RPMI8226 (cell line): ENCODE measurements at regions not wholly inside any gene's neighbourhood (a gene's known extent, or its start where the extent isn't known, plus 50 kb on each side); places are given as distances from the start of the nearest gene placed in this dataset.
"Not testable (repeated sequence)": the region's sequence is repeated elsewhere in the genome, so short reads cannot be mapped to it uniquely, and the experiment has no call there.

ENCODE experiments used
- DNase-seq: peaks from one replicate; pipeline ENCODE4 v3.0.0-alpha.2; 2015

- DNase-seq, result no peak
Observed at GRCh38 chr6:142637624-142638351, 307.2 kb downstream of the HIVEP2 start.

DNA sequence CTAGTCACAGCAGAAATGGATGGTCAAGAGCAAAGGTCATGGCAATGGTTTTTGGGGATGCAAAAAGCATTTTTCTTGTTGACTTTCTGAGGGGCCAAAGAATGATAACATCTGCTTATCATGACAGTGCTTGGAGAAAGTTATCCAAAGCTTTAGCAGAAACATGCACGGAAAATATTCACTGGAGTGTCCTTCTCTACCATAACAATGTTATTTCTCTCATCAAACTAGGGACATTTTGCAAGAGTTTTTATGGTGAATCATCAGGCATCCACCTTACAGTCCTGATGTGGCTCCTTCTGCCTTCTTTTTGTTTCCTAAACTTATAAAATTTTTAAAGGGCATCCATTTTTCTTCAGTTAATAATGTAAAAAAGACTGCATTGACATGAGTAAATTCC is 302.3 kb downstream of the HIVEP2 start:
- DNase-seq, result no peak

GRCh38 chr6:142644866-142645265 is 300.1 kb downstream of the HIVEP2 start:
- DNase-seq, result no peak

DNA sequence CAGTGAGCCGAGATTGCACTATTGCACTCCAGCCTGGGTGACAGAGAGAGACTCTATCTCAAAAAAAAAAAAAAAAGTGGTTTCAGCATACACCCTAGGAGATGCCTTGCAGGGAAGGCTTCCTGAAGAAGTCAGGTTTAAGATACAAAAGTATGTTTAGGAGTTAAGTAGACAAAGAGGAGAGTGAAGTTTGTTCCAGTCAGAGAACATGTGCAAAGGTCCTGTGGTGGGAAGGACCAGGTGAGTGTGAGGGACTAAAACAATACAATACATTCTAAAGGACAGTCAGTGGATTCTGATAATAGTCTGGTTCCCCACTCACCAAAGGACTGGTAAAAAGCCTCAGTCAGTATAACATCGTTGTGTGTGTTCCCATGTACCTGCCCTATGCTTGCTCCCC is 299.3 kb downstream of the HIVEP2 start:
- DNase-seq, result no peak

DNA sequence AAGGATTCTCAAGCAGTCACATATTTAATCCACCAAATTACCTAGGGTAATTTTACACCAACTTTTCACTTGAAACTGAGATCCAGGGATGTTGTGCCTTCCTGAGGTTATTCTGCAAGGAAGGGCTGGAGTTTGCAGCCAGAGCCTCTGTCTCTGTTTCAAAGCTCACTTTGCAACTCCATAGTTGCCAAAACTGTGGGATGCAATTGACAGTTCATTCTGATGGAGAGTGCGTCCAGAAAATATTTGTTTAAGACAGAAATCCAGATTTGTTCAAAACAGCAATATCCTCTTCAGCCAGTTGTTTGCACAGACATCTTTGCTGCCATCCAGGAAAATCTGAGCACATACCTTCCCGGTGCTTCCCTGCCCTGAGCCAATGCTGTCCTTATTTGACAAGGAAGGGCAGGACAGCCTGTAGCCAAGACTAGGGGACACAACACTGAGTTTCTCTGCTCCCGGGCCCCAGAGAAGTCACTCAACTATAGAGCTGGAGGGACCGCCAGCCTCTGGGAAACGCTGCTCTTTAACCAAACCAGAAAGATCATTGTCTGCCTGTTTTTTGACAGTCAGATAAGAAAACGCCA is 297.4 kb downstream of the HIVEP2 start:
- DNase-seq, result no peak

- DNase-seq, result no peak
Observed at GRCh38 chr6:142648036-142648451, 296.9 kb downstream of the HIVEP2 start.

DNA sequence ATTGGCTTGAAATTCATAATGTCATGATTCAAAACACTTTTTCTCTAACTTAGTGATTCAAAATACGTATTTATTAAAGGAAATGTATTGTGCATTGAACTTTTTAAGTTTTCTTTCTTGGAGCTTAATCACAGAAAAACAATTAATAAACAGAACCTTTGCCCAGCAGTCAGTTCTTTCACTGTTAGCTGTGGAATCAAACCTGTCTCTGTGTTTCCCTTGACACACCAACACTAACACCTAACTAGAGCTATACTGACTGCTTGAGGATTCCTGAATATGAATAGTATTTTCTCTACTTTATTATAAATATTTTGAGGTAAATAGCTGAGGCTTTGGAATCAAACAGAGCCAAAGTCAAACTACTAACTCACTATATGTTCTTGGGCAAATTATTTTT is 296.4 kb downstream of the HIVEP2 start:
- no peak for DNase-seq

DNA sequence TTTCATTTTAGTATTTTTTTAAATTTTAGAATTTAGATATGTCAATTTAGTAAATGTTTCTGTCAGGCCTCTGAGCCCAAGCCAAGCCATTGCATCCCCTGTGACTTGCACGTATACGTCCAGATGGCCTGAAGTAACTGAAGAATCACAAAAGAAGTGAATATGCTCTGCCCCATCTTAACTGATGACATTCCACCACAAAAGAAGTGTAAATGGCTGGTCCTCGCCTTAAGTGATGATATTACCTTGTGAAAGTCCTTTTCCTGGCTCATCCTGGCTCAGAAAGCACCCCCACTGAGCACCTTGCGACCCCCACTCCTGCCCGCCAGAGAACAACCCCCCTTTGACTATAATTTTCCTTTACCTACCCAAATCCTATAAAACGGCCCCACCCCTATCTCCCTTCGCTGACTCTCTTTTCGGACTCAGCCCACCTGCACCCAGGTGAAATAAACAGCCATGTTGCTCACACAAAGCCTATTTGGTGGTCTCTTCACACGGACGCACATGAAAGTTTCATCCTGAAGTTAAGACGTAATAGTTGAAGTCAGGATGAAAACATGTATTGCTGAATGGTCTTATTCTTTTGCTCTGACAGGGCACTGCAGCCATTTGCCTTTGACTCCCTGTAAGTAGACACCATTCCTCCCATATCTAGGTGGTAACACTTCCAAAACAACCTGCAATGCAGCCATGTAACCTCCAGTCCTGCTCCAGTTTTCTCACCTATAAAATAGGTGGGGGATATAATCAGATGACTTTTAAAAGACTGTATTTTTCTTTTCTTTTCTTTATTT is 295.3 kb downstream of the HIVEP2 start:
- DNase-seq, result not testable (repeated sequence)

DNA sequence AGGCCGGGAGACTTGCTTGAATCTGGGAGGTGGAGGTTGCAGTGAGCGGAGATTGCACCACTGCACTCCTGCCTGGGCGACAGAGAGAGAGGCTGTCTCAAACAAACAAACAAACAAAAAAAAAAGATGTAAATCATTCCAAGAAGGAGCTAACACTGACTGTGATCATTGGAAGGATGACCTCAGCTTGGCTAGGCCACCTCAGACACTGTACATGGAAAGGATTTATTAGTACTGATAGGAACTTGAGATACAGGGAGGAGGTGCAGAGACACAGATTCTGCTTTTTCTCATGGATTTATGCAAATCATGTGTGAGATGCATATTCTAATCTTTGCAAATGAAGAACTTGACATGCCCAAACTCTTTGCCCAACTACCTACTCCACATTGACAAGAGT is 293.6 kb downstream of the HIVEP2 start:
- DNase-seq, result no peak

GRCh38 chr6:142653710-142654420 is 291.1 kb downstream of the HIVEP2 start:
- DNase-seq, result no peak

- no peak for DNase-seq
Observed at GRCh38 chr6:142659661-142660060, 285.3 kb downstream of the HIVEP2 start.

- DNase-seq, result no peak
Observed at GRCh38 chr6:142665393-142665792, 279.6 kb downstream of the HIVEP2 start.

DNA sequence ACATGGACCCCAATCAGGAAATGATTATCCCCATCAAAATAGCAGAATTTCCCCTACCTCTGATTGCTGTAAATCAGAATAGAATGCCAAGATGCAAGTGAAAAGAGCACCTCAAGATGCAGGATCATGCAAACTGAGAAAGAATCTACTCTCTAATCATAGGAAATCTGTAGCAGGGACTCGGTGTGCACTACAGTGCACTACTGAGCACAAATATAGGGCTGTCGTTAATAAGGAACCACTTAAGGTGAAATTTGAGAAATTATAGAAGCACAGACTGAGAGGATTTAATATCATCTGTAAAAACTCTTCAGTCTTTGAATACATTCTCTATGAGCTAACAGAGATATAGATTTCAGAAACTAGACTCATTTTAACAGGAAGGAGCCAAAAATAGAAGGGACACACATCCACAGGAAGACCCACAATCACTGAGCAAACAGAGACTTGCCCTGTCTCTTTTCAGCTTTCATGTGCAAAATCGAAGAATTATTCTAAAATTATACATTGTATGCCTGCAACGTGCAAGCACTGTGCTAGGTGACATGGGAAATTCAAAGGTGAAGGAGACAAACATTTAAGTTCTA is 278.3 kb downstream of the HIVEP2 start:
- DNase-seq, result no peak

DNA sequence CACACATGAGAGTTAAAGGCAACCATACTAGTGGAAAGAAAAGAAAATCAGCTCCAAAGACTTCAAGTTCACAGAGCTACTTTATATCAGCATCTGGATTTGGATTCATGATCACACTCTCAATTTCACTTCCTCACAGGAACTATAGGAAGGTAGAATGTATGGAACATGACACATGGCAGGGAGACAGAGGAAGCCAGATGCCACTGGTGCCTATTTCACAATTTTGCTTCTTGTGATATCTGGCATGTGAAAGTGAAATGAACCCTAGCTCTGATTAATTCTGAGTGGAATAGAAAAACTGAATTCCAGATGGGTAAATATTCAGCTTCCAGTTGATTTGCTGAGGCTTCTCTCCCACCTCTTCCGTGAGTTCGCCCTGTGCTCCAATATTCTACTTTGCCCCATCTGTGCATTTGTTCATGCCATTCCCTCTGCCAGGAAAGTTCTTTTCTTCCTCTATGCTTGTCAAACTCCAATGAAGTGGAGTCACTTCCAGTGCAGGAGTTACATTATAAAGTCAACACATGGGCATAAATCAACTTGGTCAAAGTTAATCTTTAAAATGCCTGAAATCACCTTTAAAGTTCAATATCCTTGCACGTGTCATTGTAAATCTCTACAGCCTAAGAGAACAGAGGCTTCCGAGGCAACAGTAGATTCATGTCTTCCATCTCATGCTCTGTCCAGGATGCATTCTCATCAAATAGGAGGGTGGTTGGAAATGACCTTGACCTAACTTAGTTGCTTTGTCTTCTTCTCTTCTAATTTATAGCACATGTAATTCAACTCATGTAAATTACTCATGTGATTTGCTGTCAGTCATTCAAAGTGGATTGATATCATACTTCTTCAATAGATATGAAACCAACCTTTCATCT is 275.3 kb downstream of the HIVEP2 start:
- DNase-seq, result no peak

GRCh38 chr6:142671791-142672190 is 273.2 kb downstream of the HIVEP2 start:
- DNase-seq, result peak; percentile 5

DNA sequence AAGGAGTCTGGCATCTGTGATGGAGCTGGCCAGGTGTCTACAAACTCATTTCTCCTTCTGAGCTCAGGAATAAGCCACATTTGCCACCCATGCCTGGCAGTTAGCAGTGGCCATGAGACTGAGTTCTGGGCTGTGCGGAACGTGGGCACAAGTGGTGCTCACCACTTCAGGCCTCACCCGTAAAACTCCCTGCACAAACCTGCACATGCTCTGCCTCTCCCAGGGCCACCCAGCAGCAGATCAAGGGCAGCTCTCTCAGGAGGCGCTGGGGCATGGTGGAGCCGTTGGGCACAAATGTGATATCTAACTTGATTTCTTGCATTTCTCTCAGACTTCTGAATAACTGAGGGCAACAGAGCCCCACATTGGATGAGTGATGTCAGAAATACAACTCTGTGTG is 269.5 kb downstream of the HIVEP2 start:
- no peak for DNase-seq

- no peak for DNase-seq
Observed at GRCh38 chr6:142676027-142676443, 268.9 kb downstream of the HIVEP2 start.

GRCh38 chr6:142676647-142677192 is 268.3 kb downstream of the HIVEP2 start:
- no peak for DNase-seq

DNA sequence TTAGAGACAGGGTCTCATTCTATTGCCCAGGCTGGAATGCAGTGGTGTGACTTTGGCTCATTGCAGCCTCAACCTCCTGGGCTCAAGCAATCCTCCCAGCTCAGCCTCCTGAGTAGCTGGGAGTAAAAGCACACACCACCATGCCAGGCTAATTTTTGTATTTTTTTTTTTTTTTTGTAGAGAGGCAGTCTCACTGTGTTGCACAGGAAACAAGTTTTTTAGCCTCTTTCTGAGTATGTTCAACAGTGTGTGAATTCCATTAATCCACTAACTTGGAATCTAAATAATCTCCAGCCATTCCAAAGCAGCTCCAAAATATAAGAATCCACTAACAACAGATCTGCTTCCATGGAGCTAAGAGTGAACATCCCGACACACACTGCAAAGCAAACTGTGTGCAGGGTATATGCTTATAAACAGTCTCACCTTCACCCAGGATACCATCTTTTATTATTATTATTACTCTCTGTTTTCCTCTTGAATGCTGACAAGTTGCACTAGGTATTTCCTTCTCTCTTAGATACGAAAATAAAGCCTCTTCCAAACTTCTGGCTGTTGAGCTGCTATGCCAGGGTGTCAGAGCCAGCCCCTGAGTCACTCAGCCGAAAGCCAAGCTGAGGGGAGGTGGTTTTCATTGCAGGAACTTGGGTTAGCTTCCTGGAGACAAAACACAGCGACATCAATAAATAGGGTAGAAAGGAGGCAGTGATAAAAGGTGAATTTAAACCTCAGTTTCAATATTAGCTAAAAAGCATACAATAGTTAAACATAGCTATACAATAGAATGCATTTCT is 264.9 kb downstream of the HIVEP2 start:
- no peak for DNase-seq

DNA sequence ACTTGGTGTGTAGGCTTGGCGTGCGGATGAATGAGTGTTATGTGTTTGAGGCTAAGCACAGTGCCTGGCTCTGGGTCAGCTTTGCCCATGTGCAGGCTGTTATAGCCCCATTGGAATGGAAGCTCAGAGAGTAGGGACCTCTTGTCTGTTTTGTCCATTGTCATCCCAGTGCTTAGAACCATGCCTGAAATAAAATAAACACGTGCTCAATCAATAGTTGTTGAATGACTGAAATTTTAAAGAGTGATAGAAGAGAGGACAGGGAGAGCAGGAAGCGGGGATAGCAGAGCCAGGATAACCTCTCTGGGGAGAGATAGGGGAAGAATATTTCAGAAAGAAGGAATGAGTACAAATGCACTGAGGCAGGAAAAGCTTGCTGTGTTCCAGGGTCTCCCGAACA is 263.9 kb downstream of the HIVEP2 start:
- no peak for DNase-seq

GRCh38 chr6:142682985-142683384 is 262.0 kb downstream of the HIVEP2 start:
- DNase-seq, result no peak
